ENCODE measurements at regions not wholly inside any gene's neighbourhood (a gene's known extent, or its start where the extent isn't known, plus 50 kb on each side); places are given as distances from the start of the nearest gene placed in this dataset.
A peak's percentile ranks its signal among the peaks of the same experiment; 100 is the strongest.
"Not testable (repeated sequence)": the region's sequence is repeated elsewhere in the genome, so short reads cannot be mapped to it uniquely, and the experiment has no call there.

- ChIA-PET CTCF (interaction anchor here (0.6 kb wide), 1 partner anchor 1426 kb away, joined by 6 read pairs; no protein-coding TSS in a partner anchor), POLR2A (ENCODE audit: unreplicated experiment) (no interaction called here)
- H2AK9ac ChIP-seq (replicated peaks; ENCODE audit: low read depth, low read length, poor library complexity), result peak overlapping the region; percentile 88
- H3K27ac ChIP-seq (ENCODE audit: insufficient read depth, low read length), result no peak overlapping the region
- no CpG with 5 or more reads among the region's 2 CpGs for WGBS, 2 experiments (ENCODE audit: extremely low coverage in 2 of 2, insufficient read length in 1 of 2)
- H4K20me1 ChIP-seq (ENCODE audit: insufficient read depth, low read length), result no peaks in the 10 kb centered on the region
- H3K9ac ChIP-seq (ENCODE audit: low read depth, low read length), result no peak overlapping the region
- no peak overlapping the region for H2BK15ac ChIP-seq (ENCODE audit: low read depth, low read length)
- no peak overlapping the region for H2AK5ac ChIP-seq (ENCODE audit: low read depth, low read length)
- H4K91ac ChIP-seq (ENCODE audit: insufficient read depth, low read depth, low read length), result no peak overlapping the region
- H2BK120ac ChIP-seq (ENCODE audit: low read depth, low read length), result no peak overlapping the region
- no peaks in the 10 kb centered on the region for H3K27me3 ChIP-seq (ENCODE audit: control insufficient read depth, insufficient read depth, low read length)
- no peak overlapping the region for H2AFZ ChIP-seq (replicated peaks; ENCODE audit: low read length, poor library complexity)
- BruUV-seq (replicated peaks), result no TSS peak
- no peak overlapping the region for H3K4me2 ChIP-seq (ENCODE audit: low read depth, low read length)
- in situ Hi-C loops (cut with MboI; ENCODE audit: low sequenced_read_pairs), result no loop called here
- H3K4ac ChIP-seq (ENCODE audit: low read depth, low read length), result no peak overlapping the region
- H3K9me3 ChIP-seq (ENCODE audit: control insufficient read depth, insufficient read depth, low read length), result no peaks in the 10 kb centered on the region
- H3K9me1 ChIP-seq (ENCODE audit: insufficient read depth, low read length), result no peaks in the 10 kb centered on the region
- TF ChIP-seq CEBPB (IDR thresholded peaks at IDR 0.05; ENCODE audit: low read depth, low read length), result no peak
- no peak for TF ChIP-seq ELK1 (IDR thresholded peaks at IDR 0.05; ENCODE audit: borderline replicate concordance, low read depth, low read length)
- no peak for TF ChIP-seq USF2 (IDR thresholded peaks at IDR 0.05; ENCODE audit: low read depth, low read length)
- TF ChIP-seq MAFK (IDR thresholded peaks at IDR 0.05; ENCODE audit: low read depth, low read length), result no peak
- TF ChIP-seq SMC3 (IDR thresholded peaks at IDR 0.05; ENCODE audit: low read depth, low read length), result no peak
- no peak overlapping the region for H2BK5ac ChIP-seq (ENCODE audit: low read depth, low read length, poor library complexity, severe bottlenecking)
- no peaks in the 10 kb centered on the region for H3K4me1 ChIP-seq (ENCODE audit: control insufficient read depth, insufficient read depth, low read length)
- no peak overlapping the region for H4K5ac ChIP-seq (ENCODE audit: low read depth, low read length)
- no peak overlapping the region for H2BK20ac ChIP-seq (ENCODE audit: low read depth, low read length)
- no peak overlapping the region for H4K8ac ChIP-seq (ENCODE audit: low read depth in 2 of 2, low read length in 2 of 2)
- H3K79me1 ChIP-seq (ENCODE audit: low read depth in 1 of 2, low read length in 2 of 2), result no peaks in the 10 kb centered on the region
- dilution Hi-C loops (cut with HindIII; ENCODE audit: low sequenced_read_pairs, unreplicated experiment), result no loop called here
- H3K14ac ChIP-seq (replicated peaks; ENCODE audit: low read depth, low read length), result no peak overlapping the region
- ATAC-seq (ENCODE audit: low read depth) (no peak), DNase-seq (no peak)
- H3K23ac ChIP-seq (ENCODE audit: low read depth, low read length), result no peak overlapping the region
- H3K56ac ChIP-seq (ENCODE audit: extremely low read depth, insufficient read depth, low read length), result no peak overlapping the region
- no peak overlapping the region for H3K4me3 ChIP-seq (ENCODE audit: insufficient read depth, low read depth, low read length)
- intact Hi-C loops (cut with micrococcal nuclease), result no loop called here
- no peak overlapping the region for H3K18ac ChIP-seq (ENCODE audit: low read depth, low read length)
- no peaks in the 10 kb centered on the region for H3K36me3 ChIP-seq (ENCODE audit: control insufficient read depth, insufficient read depth, low read length)
Observed at GRCh38 chr4:111960241-111960667, 185.0 kb upstream of the FAM241A start.

- H4K8ac ChIP-seq (ENCODE audit: low read depth in 2 of 2, low read length in 2 of 2); H3K27me3 ChIP-seq (ENCODE audit: control insufficient read depth, insufficient read depth, low read length); CTCF ChIA-PET; H3K9me1 ChIP-seq (ENCODE audit: insufficient read depth, low read length); H3K79me1 ChIP-seq (ENCODE audit: low read depth in 1 of 2, low read length in 2 of 2); H3K23ac ChIP-seq (ENCODE audit: low read depth, low read length); in situ Hi-C loops (cut with MboI; ENCODE audit: low sequenced_read_pairs); H3K27ac ChIP-seq (ENCODE audit: insufficient read depth, low read length); dilution Hi-C loops (cut with HindIII; ENCODE audit: low sequenced_read_pairs, unreplicated experiment); H3K18ac ChIP-seq (ENCODE audit: low read depth, low read length); H2BK15ac ChIP-seq (ENCODE audit: low read depth, low read length); H3K4me2 ChIP-seq (ENCODE audit: low read depth, low read length); H3K4me3 ChIP-seq (ENCODE audit: insufficient read depth, low read depth, low read length); H3K14ac ChIP-seq (replicated peaks; ENCODE audit: low read depth, low read length); BruUV-seq (replicated peaks); H2BK20ac ChIP-seq (ENCODE audit: low read depth, low read length); H3K9ac ChIP-seq (ENCODE audit: low read depth, low read length); intact Hi-C loops (cut with micrococcal nuclease); H3K36me3 ChIP-seq (ENCODE audit: control insufficient read depth, insufficient read depth, low read length); H2AK5ac ChIP-seq (ENCODE audit: low read depth, low read length); H3K9me3 ChIP-seq (ENCODE audit: control insufficient read depth, insufficient read depth, low read length); H4K91ac ChIP-seq (ENCODE audit: insufficient read depth, low read depth, low read length); H3K4ac ChIP-seq (ENCODE audit: low read depth, low read length); H3K4me1 ChIP-seq (ENCODE audit: control insufficient read depth, insufficient read depth, low read length); H4K5ac ChIP-seq (ENCODE audit: low read depth, low read length); H2BK120ac ChIP-seq (ENCODE audit: low read depth, low read length); H3K56ac ChIP-seq (ENCODE audit: extremely low read depth, insufficient read depth, low read length); ATAC-seq (ENCODE audit: low read depth); DNase-seq; H2AK9ac ChIP-seq (replicated peaks; ENCODE audit: low read depth, low read length, poor library complexity); H2AFZ ChIP-seq (replicated peaks; ENCODE audit: low read length, poor library complexity); POLR2A ChIA-PET (ENCODE audit: unreplicated experiment); H2BK5ac ChIP-seq (ENCODE audit: low read depth, low read length, poor library complexity, severe bottlenecking); H4K20me1 ChIP-seq (ENCODE audit: insufficient read depth, low read length): not testable (repeated sequence)
- no CpG with 5 or more reads among the region's 5 CpGs for WGBS, 2 experiments (ENCODE audit: extremely low coverage in 2 of 2, insufficient read length in 1 of 2)
Observed at GRCh38 chr4:111961026-111961425, 184.2 kb upstream of the FAM241A start.

All from IMR-90 (cell line).